ENCODE measurements at regions not wholly inside any gene's neighbourhood (a gene's known extent, or its start where the extent isn't known, plus 50 kb on each side); places are given as distances from the start of the nearest gene placed in this dataset.

- no peak overlapping the region for H3K27ac Mint-ChIP-seq
- no peak for DNase-seq
- no peaks in the 10 kb centered on the region for H3K9me3 Mint-ChIP-seq
- H3K27me3 Mint-ChIP-seq: peaks cover 22% of the 10 kb centered on the region
- H3K36me3 Mint-ChIP-seq (ENCODE audit: low read depth): no peaks in the 10 kb centered on the region
- intact Hi-C loops (cut with micrococcal nuclease): no loop called here
- no peak overlapping the region for H3K4me3 Mint-ChIP-seq
- no peaks in the 10 kb centered on the region for H3K4me1 Mint-ChIP-seq
These were observed 178.3 kb downstream of the SUCNR1 start for GRCh38 chr3:152051501-152052404.

GRCh38 chr3:152053866-152054265, 180.4 kb downstream of the SUCNR1 start:
- Mint-ChIP-seq H3K27me3 (peaks cover 18% of the 10 kb centered on the region), H3K4me3 (no peak overlapping the region), H3K27ac (no peak overlapping the region), H3K36me3 (ENCODE audit: low read depth) (no peaks in the 10 kb centered on the region), H3K9me3 (peaks cover 6% of the 10 kb centered on the region), H3K4me1 (no peaks in the 10 kb centered on the region)
- intact Hi-C loops (cut with micrococcal nuclease): no loop called here
- DNase-seq: no peak

GRCh38 chr3:152054315-152054714, 180.9 kb downstream of the SUCNR1 start:
- no peak for DNase-seq
- peaks cover 6% of the 10 kb centered on the region for H3K9me3 Mint-ChIP-seq
- no peaks in the 10 kb centered on the region for H3K4me1 Mint-ChIP-seq
- no peak overlapping the region for H3K27ac Mint-ChIP-seq
- peaks cover 21% of the 10 kb centered on the region for H3K27me3 Mint-ChIP-seq
- H3K4me3 Mint-ChIP-seq: no peak overlapping the region
- H3K36me3 Mint-ChIP-seq (ENCODE audit: low read depth): no peaks in the 10 kb centered on the region
- intact Hi-C loops (cut with micrococcal nuclease): no loop called here

- H3K9me3 Mint-ChIP-seq: peaks cover 6% of the 10 kb centered on the region
- no peaks in the 10 kb centered on the region for H3K36me3 Mint-ChIP-seq (ENCODE audit: low read depth)
- DNase-seq: no peak
- no peaks in the 10 kb centered on the region for H3K4me1 Mint-ChIP-seq
- H3K4me3 Mint-ChIP-seq: no peak overlapping the region
- intact Hi-C loops (cut with micrococcal nuclease): no loop called here
- peaks cover 26% of the 10 kb centered on the region for H3K27me3 Mint-ChIP-seq
- no peak overlapping the region for H3K27ac Mint-ChIP-seq
These were observed 182.6 kb downstream of the SUCNR1 start for GRCh38 chr3:152056073-152056472.

GRCh38 chr3:152056481-152056880, 183.0 kb downstream of the SUCNR1 start:
- Mint-ChIP-seq H3K36me3 (ENCODE audit: low read depth) (no peaks in the 10 kb centered on the region), H3K27ac (no peak overlapping the region), H3K9me3 (peaks cover 6% of the 10 kb centered on the region), H3K4me3 (no peak overlapping the region), H3K4me1 (no peaks in the 10 kb centered on the region), H3K27me3 (peaks cover 26% of the 10 kb centered on the region)
- no peak for DNase-seq
- intact Hi-C loops (cut with micrococcal nuclease): no loop called here

GRCh38 chr3:152056987-152057386, 183.5 kb downstream of the SUCNR1 start:
- Mint-ChIP-seq H3K9me3 (peaks cover 6% of the 10 kb centered on the region), H3K4me3 (no peak overlapping the region)

GRCh38 chr3:152058856-152059255, 185.4 kb downstream of the SUCNR1 start:
- Mint-ChIP-seq H3K36me3 (ENCODE audit: low read depth) (no peaks in the 10 kb centered on the region), H3K9me3 (peaks cover 6% of the 10 kb centered on the region), H3K4me1 (no peaks in the 10 kb centered on the region), H3K27me3 (peaks cover 28% of the 10 kb centered on the region), H3K27ac (no peak overlapping the region), H3K4me3 (no peak overlapping the region)
- DNase-seq: no peak
- intact Hi-C loops (cut with micrococcal nuclease): no loop called here

More at GRCh38 chr3:152056987-152057386, 183.5 kb downstream of the SUCNR1 start:
- Mint-ChIP-seq H3K27ac (no peak overlapping the region), H3K27me3 (peaks cover 27% of the 10 kb centered on the region), H3K4me1 (no peaks in the 10 kb centered on the region), H3K36me3 (ENCODE audit: low read depth) (no peaks in the 10 kb centered on the region)
- intact Hi-C loops (cut with micrococcal nuclease): no loop called here
- DNase-seq: no peak

- no peak for DNase-seq
- Mint-ChIP-seq H3K4me3 (no peak overlapping the region), H3K4me1 (no peaks in the 10 kb centered on the region), H3K27me3 (peaks cover 32% of the 10 kb centered on the region), H3K27ac (no peak overlapping the region), H3K36me3 (ENCODE audit: low read depth) (no peaks in the 10 kb centered on the region), H3K9me3 (peaks cover 6% of the 10 kb centered on the region)
- intact Hi-C loops (cut with micrococcal nuclease): no loop called here
These were observed 187.3 kb downstream of the SUCNR1 start for GRCh38 chr3:152060701-152061100.

GRCh38 chr3:152061296-152061695, 187.9 kb downstream of the SUCNR1 start:
- no peak for DNase-seq

GRCh38 chr3:152069871-152070270, 196.4 kb downstream of the SUCNR1 start:
- Mint-ChIP-seq H3K4me1 (peaks cover 3% of the 10 kb centered on the region), H3K27ac (no peak overlapping the region), H3K9me3 (no peaks in the 10 kb centered on the region), H3K36me3 (ENCODE audit: low read depth) (no peaks in the 10 kb centered on the region), H3K4me3 (no peak overlapping the region), H3K27me3 (peaks cover 15% of the 10 kb centered on the region)
- DNase-seq: no peak
- intact Hi-C loops (cut with micrococcal nuclease): loop anchor here (5.0 to 10.0 kb wide), 4 partner anchors 207 to 452 kb away; no protein-coding TSS in a partner anchor

More at GRCh38 chr3:152061296-152061695, 187.9 kb downstream of the SUCNR1 start:
- no peaks in the 10 kb centered on the region for H3K36me3 Mint-ChIP-seq (ENCODE audit: low read depth)
- intact Hi-C loops (cut with micrococcal nuclease): no loop called here
- H3K4me3 Mint-ChIP-seq: no peak overlapping the region
- H3K4me1 Mint-ChIP-seq: no peaks in the 10 kb centered on the region
- peaks cover 32% of the 10 kb centered on the region for H3K27me3 Mint-ChIP-seq
- H3K27ac Mint-ChIP-seq: no peak overlapping the region
- peaks cover 6% of the 10 kb centered on the region for H3K9me3 Mint-ChIP-seq

GRCh38 chr3:152071315-152071714, 197.4 kb upstream of the MBNL1 start:
- peaks cover 7% of the 10 kb centered on the region for H3K27me3 Mint-ChIP-seq
- H3K36me3 Mint-ChIP-seq (ENCODE audit: low read depth): no peaks in the 10 kb centered on the region
- intact Hi-C loops (cut with micrococcal nuclease): loop anchor here (5.0 to 10.0 kb wide), 4 partner anchors 206 to 451 kb away; no protein-coding TSS in a partner anchor
- DNase-seq: no peak
- H3K27ac Mint-ChIP-seq: no peak overlapping the region
- H3K4me1 Mint-ChIP-seq: peaks cover 3% of the 10 kb centered on the region
- no peaks in the 10 kb centered on the region for H3K9me3 Mint-ChIP-seq
- H3K4me3 Mint-ChIP-seq: no peak overlapping the region

- Mint-ChIP-seq H3K9me3 (no peaks in the 10 kb centered on the region), H3K4me1 (peaks cover 3% of the 10 kb centered on the region), H3K27ac (no peak overlapping the region), H3K4me3 (no peak overlapping the region), H3K27me3 (peaks cover 7% of the 10 kb centered on the region), H3K36me3 (ENCODE audit: low read depth) (no peaks in the 10 kb centered on the region)
- peak; percentile 71 for DNase-seq
- intact Hi-C loops (cut with micrococcal nuclease): loop anchor here (1.0 to 10.0 kb wide), 6 partner anchors 121 to 450 kb away; no protein-coding TSS in a partner anchor
These were observed 196.8 kb upstream of the MBNL1 start for GRCh38 chr3:152071924-152072323.

- Mint-ChIP-seq H3K4me1 (peaks cover 3% of the 10 kb centered on the region), H3K27ac (no peak overlapping the region), H3K4me3 (no peak overlapping the region), H3K9me3 (no peaks in the 10 kb centered on the region), H3K27me3 (no peaks in the 10 kb centered on the region), H3K36me3 (ENCODE audit: low read depth) (no peaks in the 10 kb centered on the region)
- no peak for DNase-seq
- intact Hi-C loops (cut with micrococcal nuclease): loop anchor here (2.0 to 10.0 kb wide), 5 partner anchors 120 to 449 kb away; no protein-coding TSS in a partner anchor
These were observed 195.5 kb upstream of the MBNL1 start for GRCh38 chr3:152073267-152073666.

- Mint-ChIP-seq H3K4me1 (no peaks in the 10 kb centered on the region), H3K4me3 (no peak overlapping the region), H3K36me3 (ENCODE audit: low read depth) (no peaks in the 10 kb centered on the region), H3K27ac (no peak overlapping the region), H3K27me3 (no peaks in the 10 kb centered on the region), H3K9me3 (peaks cover 7% of the 10 kb centered on the region)
- intact Hi-C loops (cut with micrococcal nuclease): loop anchor here (10.0 kb wide), 1 partner anchor 229 kb away; no protein-coding TSS in a partner anchor
- DNase-seq: no peak
These were observed 192.6 kb upstream of the MBNL1 start for GRCh38 chr3:152076148-152076547.
